ENCODE measurements at regions not wholly inside any gene's neighbourhood (a gene's known extent, or its start where the extent isn't known, plus 50 kb on each side); places are given as distances from the start of the nearest gene placed in this dataset.

DNA sequence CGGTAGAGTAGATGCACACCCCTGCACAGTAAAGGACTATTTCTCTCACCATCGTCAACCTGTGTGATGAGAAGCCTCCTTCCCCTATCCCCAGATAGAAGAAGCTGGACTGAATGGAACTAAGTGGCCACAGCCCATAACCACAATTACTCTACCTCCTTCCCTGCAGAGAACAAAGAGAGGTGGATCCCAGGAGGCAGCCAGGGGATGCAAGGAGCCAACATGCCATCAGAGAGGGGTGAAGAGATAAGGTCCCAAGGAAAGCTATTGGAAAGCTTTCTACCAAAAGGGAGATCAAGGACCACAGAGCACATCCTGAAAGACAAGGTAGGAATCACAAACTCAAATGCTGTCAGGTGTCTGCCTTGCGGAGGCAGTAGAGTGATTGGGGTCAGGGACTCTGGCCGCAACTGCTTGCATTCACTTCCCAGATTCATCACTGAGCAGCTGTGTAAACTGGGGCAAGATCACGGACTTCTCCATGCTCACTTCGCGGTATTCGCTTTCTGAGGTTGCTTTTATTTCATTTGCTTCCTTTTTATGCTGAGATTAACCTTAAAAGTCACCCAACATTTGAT, 81.6 kb upstream of the MYO3A start:
- Mint-ChIP-seq H3K4me1 (ENCODE audit: low read depth) (no peaks in the 10 kb centered on the region), H3K36me3 (ENCODE audit: low read depth) (peaks cover 5% of the 10 kb centered on the region), H3K27ac (no peak overlapping the region), H3K9me3 (peaks cover 41% of the 10 kb centered on the region), H3K4me3 (no peak overlapping the region), H3K27me3 (ENCODE audit: insufficient read depth) (no peaks in the 10 kb centered on the region)
- TF ChIP-seq, protein P1, sequence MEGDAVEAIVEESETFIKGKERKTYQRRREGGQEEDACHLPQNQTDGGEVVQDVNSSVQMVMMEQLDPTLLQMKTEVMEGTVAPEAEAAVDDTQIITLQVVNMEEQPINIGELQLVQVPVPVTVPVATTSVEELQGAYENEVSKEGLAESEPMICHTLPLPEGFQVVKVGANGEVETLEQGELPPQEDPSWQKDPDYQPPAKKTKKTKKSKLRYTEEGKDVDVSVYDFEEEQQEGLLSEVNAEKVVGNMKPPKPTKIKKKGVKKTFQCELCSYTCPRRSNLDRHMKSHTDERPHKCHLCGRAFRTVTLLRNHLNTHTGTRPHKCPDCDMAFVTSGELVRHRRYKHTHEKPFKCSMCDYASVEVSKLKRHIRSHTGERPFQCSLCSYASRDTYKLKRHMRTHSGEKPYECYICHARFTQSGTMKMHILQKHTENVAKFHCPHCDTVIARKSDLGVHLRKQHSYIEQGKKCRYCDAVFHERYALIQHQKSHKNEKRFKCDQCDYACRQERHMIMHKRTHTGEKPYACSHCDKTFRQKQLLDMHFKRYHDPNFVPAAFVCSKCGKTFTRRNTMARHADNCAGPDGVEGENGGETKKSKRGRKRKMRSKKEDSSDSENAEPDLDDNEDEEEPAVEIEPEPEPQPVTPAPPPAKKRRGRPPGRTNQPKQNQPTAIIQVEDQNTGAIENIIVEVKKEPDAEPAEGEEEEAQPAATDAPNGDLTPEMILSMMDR (IDR thresholded peaks at IDR 0.05) = no peak
- no peak for DNase-seq

DNA sequence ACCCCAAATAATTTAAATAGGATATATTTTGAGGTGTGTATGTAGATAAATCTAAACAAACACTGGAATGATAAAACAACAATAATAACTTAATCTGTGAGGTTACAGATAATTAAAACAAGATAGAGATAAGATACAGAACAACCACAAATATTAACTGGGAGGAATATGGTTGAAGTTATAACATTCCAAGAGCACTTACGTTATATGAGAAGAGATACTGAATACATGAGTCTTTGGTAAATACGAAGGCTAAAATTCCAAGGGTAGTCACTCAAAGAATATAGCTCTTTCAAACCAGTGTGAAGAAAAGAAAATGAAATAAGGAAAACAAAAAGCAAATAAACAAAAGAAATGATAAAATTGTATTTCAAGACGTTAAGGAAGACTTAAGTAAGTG, 76.0 kb upstream of the MYO3A start:
- Mint-ChIP-seq H3K4me3 (no peak overlapping the region), H3K36me3 (ENCODE audit: low read depth) (no peaks in the 10 kb centered on the region), H3K27ac (no peak overlapping the region), H3K4me1 (ENCODE audit: low read depth) (no peaks in the 10 kb centered on the region), H3K27me3 (ENCODE audit: insufficient read depth) (no peaks in the 10 kb centered on the region), H3K9me3 (peaks cover 27% of the 10 kb centered on the region)
- TF ChIP-seq, protein P1 (IDR thresholded peaks at IDR 0.05) = no peak
- no peak for DNase-seq

DNA sequence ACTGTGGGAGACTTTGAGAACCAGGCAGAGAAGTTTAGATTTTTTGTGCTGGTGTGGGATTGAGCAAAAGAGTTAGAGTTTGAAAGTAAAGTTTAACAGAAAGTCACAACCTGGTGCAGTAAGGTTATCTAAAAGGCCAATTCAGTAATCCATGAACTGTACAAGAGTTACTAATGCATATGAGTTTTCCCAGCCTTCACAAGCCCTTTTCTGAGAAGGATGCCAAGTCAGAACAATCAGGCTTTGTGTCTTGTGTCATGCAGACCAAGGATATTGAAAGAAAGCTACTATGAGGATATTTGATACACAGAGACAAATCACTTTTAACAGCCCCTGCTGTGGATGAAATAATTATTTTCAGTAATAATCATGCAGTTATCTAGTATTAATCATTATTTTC, 68.8 kb upstream of the MYO3A start:
- no peaks in the 10 kb centered on the region for H3K36me3 Mint-ChIP-seq (ENCODE audit: low read depth)
- peaks cover 23% of the 10 kb centered on the region for H3K9me3 Mint-ChIP-seq
- H3K27ac Mint-ChIP-seq = no peak overlapping the region
- no peak for DNase-seq
- H3K27me3 Mint-ChIP-seq (ENCODE audit: insufficient read depth) = no peaks in the 10 kb centered on the region
- H3K4me3 Mint-ChIP-seq = no peak overlapping the region
- TF ChIP-seq, protein P1 (IDR thresholded peaks at IDR 0.05) = no peak
- no peaks in the 10 kb centered on the region for H3K4me1 Mint-ChIP-seq (ENCODE audit: low read depth)

DNA sequence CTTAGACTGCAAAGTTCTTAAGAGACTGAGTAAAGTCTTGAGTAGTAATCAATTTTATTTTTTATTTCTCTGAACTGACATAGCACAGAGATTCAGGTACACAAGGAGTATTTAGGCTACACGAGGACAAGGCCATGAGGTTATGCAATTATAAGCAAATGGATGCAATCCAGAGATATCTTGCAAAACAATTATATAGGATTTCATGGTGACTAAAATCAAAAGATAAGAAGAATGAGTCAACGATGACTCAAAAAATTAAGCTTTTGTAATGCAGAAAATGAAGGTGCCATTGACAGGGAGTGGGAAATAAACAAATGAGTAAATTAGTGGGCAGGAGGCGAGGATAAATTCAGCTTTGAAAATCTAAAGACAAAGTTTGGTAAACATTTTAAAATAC, 66.7 kb upstream of the MYO3A start:
- Mint-ChIP-seq H3K27me3 (ENCODE audit: insufficient read depth) (no peaks in the 10 kb centered on the region), H3K4me1 (ENCODE audit: low read depth) (no peaks in the 10 kb centered on the region)

DNA sequence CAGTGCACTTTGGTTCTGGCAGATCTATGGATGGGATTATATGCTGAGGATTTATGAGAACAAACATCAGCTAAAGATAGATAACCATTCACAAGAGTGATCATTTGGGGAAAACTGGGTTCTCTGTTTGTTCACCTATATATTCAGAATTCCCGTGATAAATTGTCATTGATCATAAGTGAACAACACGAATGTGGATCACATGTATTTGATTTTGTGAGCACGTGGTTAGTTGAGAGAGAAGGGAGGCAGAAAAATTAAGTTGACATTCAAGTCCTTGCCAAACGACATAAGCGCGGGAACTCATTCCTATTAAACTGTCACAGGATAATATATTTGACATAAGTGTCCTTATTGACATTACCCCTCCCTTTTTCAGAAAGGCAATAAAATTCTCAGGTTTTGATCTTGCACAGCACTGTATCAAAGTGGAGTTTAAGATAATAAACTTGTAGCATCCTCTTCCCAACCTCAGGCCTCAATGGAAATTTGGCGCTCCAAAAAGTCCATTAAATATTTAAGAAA, 64.9 kb upstream of the MYO3A start:
- Mint-ChIP-seq H3K9me3 (peaks cover 19% of the 10 kb centered on the region; the same call in 1 of the 2 replicates), H3K27me3 (ENCODE audit: insufficient read depth) (no peaks in the 10 kb centered on the region), H3K36me3 (ENCODE audit: low read depth) (no peaks in the 10 kb centered on the region), H3K4me3 (no peak overlapping the region), H3K27ac (no peak overlapping the region), H3K4me1 (ENCODE audit: low read depth) (no peaks in the 10 kb centered on the region)
- TF ChIP-seq, protein P1 (IDR thresholded peaks at IDR 0.05) = no peak
- no peak for DNase-seq

More for the DNA sequence above, 66.7 kb upstream of the MYO3A start:
- no peak overlapping the region for H3K4me3 Mint-ChIP-seq
- TF ChIP-seq, protein P1 (IDR thresholded peaks at IDR 0.05) = no peak
- no peaks in the 10 kb centered on the region for H3K36me3 Mint-ChIP-seq (ENCODE audit: low read depth)
- H3K27ac Mint-ChIP-seq = no peak overlapping the region
- peaks cover 22% of the 10 kb centered on the region for H3K9me3 Mint-ChIP-seq
- DNase-seq = no peak
